Muscle layer of duodenum (tissue), 2 donors: ENCODE measurements at regions not wholly inside any gene's neighbourhood (a gene's known extent, or its start where the extent isn't known, plus 50 kb on each side); places are given as distances from the start of the nearest gene placed in this dataset.
"Not testable (repeated sequence)": the region's sequence is repeated elsewhere in the genome, so short reads cannot be mapped to it uniquely, and the experiment has no call there.

Experiments
- H3K27ac ChIP-seq: one replicate; pipeline ENCODE4 v1.7.0; 2013; ENCODE audit warnings: mild to moderate bottlenecking, low read length
- H3K27me3 ChIP-seq: one replicate; pipeline ENCODE4 v1.7.0; 2013; ENCODE audit warnings: low read depth, mild to moderate bottlenecking, control low read depth, low read length
- H3K36me3 ChIP-seq, 2 donors: one replicate each; pipeline ENCODE4 v1.7.0; 2013; ENCODE audit warnings: low read length in 2 of 2, control low read depth in 1 of 2, mild to moderate bottlenecking in 1 of 2; ENCODE audit not compliant: insufficient read depth in 2 of 2, control insufficient read depth in 1 of 2
- H3K4me1 ChIP-seq, 2 donors: one replicate each; pipeline ENCODE4 v1.7.0; 2013; ENCODE audit warnings: low read length in 2 of 2, mild to moderate bottlenecking in 2 of 2, control low read depth in 1 of 2, moderate library complexity in 1 of 2; ENCODE audit not compliant: insufficient read depth in 2 of 2, control insufficient read depth in 1 of 2
- H3K4me3 ChIP-seq, 2 donors: one replicate each; pipeline ENCODE4 v1.7.0; 2013; ENCODE audit warnings: low read length in 2 of 2, low read depth in 1 of 2, mild to moderate bottlenecking in 1 of 2
- H3K9me3 ChIP-seq, 2 donors: one replicate each; pipeline ENCODE4 v1.7.0; 2013; ENCODE audit warnings: low read length in 2 of 2, control low read depth in 1 of 2, mild to moderate bottlenecking in 1 of 2; ENCODE audit not compliant: control insufficient read depth in 1 of 2
- donor health status: healthy.

- Histone ChIP-seq H3K36me3 (no peaks in the 10 kb centered on the region), H3K4me1 (no peaks in the 10 kb centered on the region), H3K4me3 (no peak overlapping the region), H3K27ac (no peak overlapping the region), H3K27me3 (no peaks in the 10 kb centered on the region), H3K9me3 (no peaks in the 10 kb centered on the region)
These were observed 195.7 kb downstream of the CTTN start for GRCh38 chr11:70594031-70594430.

- Histone ChIP-seq H3K4me3 (no peak overlapping the region), H3K27ac (no peak overlapping the region), H3K36me3 (no peaks in the 10 kb centered on the region), H3K4me1 (no peaks in the 10 kb centered on the region), H3K9me3 (no peaks in the 10 kb centered on the region), H3K27me3 (no peaks in the 10 kb centered on the region)
These were observed 196.3 kb downstream of the CTTN start for GRCh38 chr11:70594606-70595005.

- H3K27ac ChIP-seq = no peak overlapping the region
- no peaks in the 10 kb centered on the region for H3K27me3 ChIP-seq
- no peaks in the 10 kb centered on the region for H3K4me1 ChIP-seq
- H3K4me3 ChIP-seq = no peak overlapping the region
- H3K36me3 ChIP-seq = no peaks in the 10 kb centered on the region
- no peaks in the 10 kb centered on the region for H3K9me3 ChIP-seq
These were observed 196.7 kb downstream of the CTTN start for GRCh38 chr11:70595016-70595415.

- H3K4me3 ChIP-seq = no peak overlapping the region
- H3K27ac ChIP-seq = no peak overlapping the region
- H3K27me3 ChIP-seq = no peaks in the 10 kb centered on the region
- no peaks in the 10 kb centered on the region for H3K36me3 ChIP-seq
- H3K9me3 ChIP-seq = no peaks in the 10 kb centered on the region
- no peaks in the 10 kb centered on the region for H3K4me1 ChIP-seq
These were observed 197.1 kb downstream of the CTTN start for GRCh38 chr11:70595452-70595851.

- Histone ChIP-seq H3K4me1 (no peaks in the 10 kb centered on the region), H3K27me3 (no peaks in the 10 kb centered on the region), H3K9me3 (no peaks in the 10 kb centered on the region), H3K4me3 (no peak overlapping the region), H3K27ac (no peak overlapping the region), H3K36me3 (no peaks in the 10 kb centered on the region)
These were observed 197.8 kb downstream of the CTTN start for GRCh38 chr11:70596091-70596490.

- Histone ChIP-seq H3K4me1 (no peaks in the 10 kb centered on the region), H3K4me3 (no peak overlapping the region), H3K27ac (no peak overlapping the region), H3K9me3 (no peaks in the 10 kb centered on the region), H3K36me3 (no peaks in the 10 kb centered on the region), H3K27me3 (no peaks in the 10 kb centered on the region)
These were observed 198.8 kb downstream of the CTTN start for GRCh38 chr11:70597006-70597555.

GRCh38 chr11:70597751-70598625, 199.7 kb downstream of the CTTN start:
- H3K27ac ChIP-seq = no peak overlapping the region
- no peaks in the 10 kb centered on the region for H3K4me1 ChIP-seq
- no peaks in the 10 kb centered on the region for H3K27me3 ChIP-seq
- H3K4me3 ChIP-seq = no peak overlapping the region
- H3K36me3 ChIP-seq = no peaks in the 10 kb centered on the region
- H3K9me3 ChIP-seq = no peaks in the 10 kb centered on the region

GRCh38 chr11:70600911-70601415, 202.6 kb downstream of the CTTN start:
- not testable (repeated sequence) for H3K27ac ChIP-seq, H3K9me3 ChIP-seq, H3K27me3 ChIP-seq, H3K36me3 ChIP-seq, H3K4me3 ChIP-seq, H3K4me1 ChIP-seq

- Histone ChIP-seq H3K4me3 (no peak overlapping the region), H3K9me3 (no peaks in the 10 kb centered on the region), H3K4me1 (no peaks in the 10 kb centered on the region), H3K27me3 (no peaks in the 10 kb centered on the region), H3K27ac (no peak overlapping the region), H3K36me3 (no peaks in the 10 kb centered on the region)
These were observed 203.7 kb downstream of the CTTN start for GRCh38 chr11:70601861-70602538.

- H3K4me1 ChIP-seq = no peaks in the 10 kb centered on the region
- no peak overlapping the region for H3K27ac ChIP-seq
- H3K4me3 ChIP-seq = no peak overlapping the region
- H3K9me3 ChIP-seq = no peaks in the 10 kb centered on the region
- no peaks in the 10 kb centered on the region for H3K36me3 ChIP-seq
- no peaks in the 10 kb centered on the region for H3K27me3 ChIP-seq
These were observed 204.9 kb downstream of the CTTN start for GRCh38 chr11:70603114-70603755.

GRCh38 chr11:70603756-70604211, 205.5 kb downstream of the CTTN start:
- Histone ChIP-seq H3K36me3 (no peaks in the 10 kb centered on the region), H3K27me3 (no peaks in the 10 kb centered on the region), H3K4me1 (no peaks in the 10 kb centered on the region), H3K27ac (no peak overlapping the region), H3K9me3 (no peaks in the 10 kb centered on the region), H3K4me3 (no peak overlapping the region)
